Esophagus squamous epithelium (tissue), 4 donors: ENCODE measurements at regions not wholly inside any gene's neighbourhood (a gene's known extent, or its start where the extent isn't known, plus 50 kb on each side); places are given as distances from the start of the nearest gene placed in this dataset.

Experiments
- POLR2A ChIP-seq, 4 donors: fragments of 450-650 bp; IDR thresholded peaks; one replicate each; pipeline ENCODE4 v1.6.1; 2017; ENCODE audit warnings: antibody characterized with exemption in 4 of 4, mild to moderate bottlenecking in 4 of 4, moderate library complexity in 3 of 4
- TF ChIP-seq, protein P1 (sequence below), 6 experiments: fragments of 450-650 bp in 4 of 6; fragments of 200-600 bp in 2 of 6; sonication (generic) in 2 of 6; IDR thresholded peaks; one replicate each; pipeline ENCODE4 v1.5.1; 2016 to 2019; ENCODE audit warnings: antibody characterized with exemption in 6 of 6, mild to moderate bottlenecking in 4 of 6, moderate library complexity in 4 of 6

GRCh38 chr6:164889980-164890379, 419.4 kb downstream of the C6orf118 start:
- TF ChIP-seq, protein P1, sequence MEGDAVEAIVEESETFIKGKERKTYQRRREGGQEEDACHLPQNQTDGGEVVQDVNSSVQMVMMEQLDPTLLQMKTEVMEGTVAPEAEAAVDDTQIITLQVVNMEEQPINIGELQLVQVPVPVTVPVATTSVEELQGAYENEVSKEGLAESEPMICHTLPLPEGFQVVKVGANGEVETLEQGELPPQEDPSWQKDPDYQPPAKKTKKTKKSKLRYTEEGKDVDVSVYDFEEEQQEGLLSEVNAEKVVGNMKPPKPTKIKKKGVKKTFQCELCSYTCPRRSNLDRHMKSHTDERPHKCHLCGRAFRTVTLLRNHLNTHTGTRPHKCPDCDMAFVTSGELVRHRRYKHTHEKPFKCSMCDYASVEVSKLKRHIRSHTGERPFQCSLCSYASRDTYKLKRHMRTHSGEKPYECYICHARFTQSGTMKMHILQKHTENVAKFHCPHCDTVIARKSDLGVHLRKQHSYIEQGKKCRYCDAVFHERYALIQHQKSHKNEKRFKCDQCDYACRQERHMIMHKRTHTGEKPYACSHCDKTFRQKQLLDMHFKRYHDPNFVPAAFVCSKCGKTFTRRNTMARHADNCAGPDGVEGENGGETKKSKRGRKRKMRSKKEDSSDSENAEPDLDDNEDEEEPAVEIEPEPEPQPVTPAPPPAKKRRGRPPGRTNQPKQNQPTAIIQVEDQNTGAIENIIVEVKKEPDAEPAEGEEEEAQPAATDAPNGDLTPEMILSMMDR (IDR thresholded peaks at IDR 0.05), result no peak
- TF ChIP-seq POLR2A (IDR thresholded peaks at IDR 0.05), result no peak
